Fibroblast of the aortic adventitia (primary cell): ENCODE measurements at regions not wholly inside any gene's neighbourhood (a gene's known extent, or its start where the extent isn't known, plus 50 kb on each side); places are given as distances from the start of the nearest gene placed in this dataset. TPM values are rescaled to one million over a fixed set of nuclear protein-coding genes. Genes with fewer than 3 reads are reported as not detected.
"Not testable (repeated sequence)": the region's sequence is repeated elsewhere in the genome, so short reads cannot be mapped to it uniquely, and the experiment has no call there.

Source experiments
- DNase-seq: peaks from one replicate; pipeline ENCODE4 v3.0.0-alpha.2; 2010; ENCODE audit warnings: low read depth
- H3K4me3 ChIP-seq: 2 replicates; pipeline ENCODE4 v1.5.1; 2011; ENCODE audit warnings: low read depth, mild to moderate bottlenecking, control low read depth, low read length, moderate library complexity
- small RNA-seq: library from RNA; depleted of rRNA; stranded (forward); fragments of <200 nt; gene quantifications from one replicate; pipeline ENCODE3, GENCODE V24; 2012

GRCh38 chr15:101967364-101967763, 155.4 kb downstream of the OR4F15 start:
- not testable (repeated sequence) for DNase-seq, H3K4me3 ChIP-seq

- DNase-seq, H3K4me3 ChIP-seq: not testable (repeated sequence)
These were observed 158.6 kb downstream of the OR4F15 start for GRCh38 chr15:101970605-101971004.

- not testable (repeated sequence) for H3K4me3 ChIP-seq, DNase-seq
These were observed 165.3 kb downstream of the OR4F15 start for GRCh38 chr15:101977281-101977680.

GRCh38 chr15:101980206-101980910, 168.4 kb downstream of the OR4F15 start:
- H3K4me3 ChIP-seq, result not testable (repeated sequence)
- peak; percentile 6 for DNase-seq

Small RNA genes lying in the stretch of these regions (small RNA-seq; reads per million reads assigned to genes)
- not detected for gene AC140725.2
- gene MIR6859-3, result not detected
